22Rv1 (cell line): ENCODE measurements at regions not wholly inside any gene's neighbourhood (a gene's known extent, or its start where the extent isn't known, plus 50 kb on each side); places are given as distances from the start of the nearest gene placed in this dataset.

Source experiments
- CTCF ChIP-seq: fragments of 450-650 bp; IDR thresholded peaks from 2 replicates; pipeline ENCODE4 v1.5.1; 2017; ENCODE audit warnings: mild to moderate bottlenecking
- ZFX ChIP-seq: fragments of 450-650 bp; IDR thresholded peaks from 2 replicates; pipeline ENCODE4 v1.6.1; 2017; ENCODE audit warnings: antibody characterized with exemption, borderline replicate concordance

- TF ChIP-seq CTCF: no peak
- no peak for TF ChIP-seq ZFX
Observed at GRCh38 chr3:99313485-99313884, 324.9 kb upstream of the COL8A1 start.
